Immature natural killer cell (primary cell): ENCODE measurements at regions not wholly inside any gene's neighbourhood (a gene's known extent, or its start where the extent isn't known, plus 50 kb on each side); places are given as distances from the start of the nearest gene placed in this dataset.

Experiments
- DNase-seq, 3 donors: peaks; one replicate each; pipeline ENCODE4 v3.0.0; 2022; ENCODE audit warnings: mixed read lengths in 1 of 3
- H3K27ac Mint-ChIP-seq, 6 donors: one replicate each; pipeline ENCODE4 v1.8.0; 2020; ENCODE audit warnings: mixed read lengths in 6 of 6, mild to moderate bottlenecking in 5 of 6, inconsistent platforms in 4 of 6, moderate library complexity in 3 of 6
- H3K27me3 Mint-ChIP-seq, 3 donors: one replicate each; pipeline ENCODE4 v1.8.0; 2020 to 2021; ENCODE audit warnings: low read depth in 3 of 3, mild to moderate bottlenecking in 3 of 3, mixed read lengths in 3 of 3, moderate library complexity in 3 of 3, inconsistent platforms in 1 of 3
- H3K36me3 Mint-ChIP-seq, 3 donors: one replicate each; pipeline ENCODE4 v1.8.0; 2020; ENCODE audit warnings: mixed read lengths in 3 of 3, inconsistent platforms in 2 of 3, mild to moderate bottlenecking in 2 of 3
- H3K4me1 Mint-ChIP-seq, 2 donors: one replicate each; pipeline ENCODE4 v1.8.0; 2020; ENCODE audit warnings: inconsistent platforms in 2 of 2, mild to moderate bottlenecking in 2 of 2, mixed read lengths in 2 of 2, moderate library complexity in 1 of 2
- H3K4me3 Mint-ChIP-seq, 5 donors: one replicate each; pipeline ENCODE4 v1.8.0; 2020; ENCODE audit warnings: mild to moderate bottlenecking in 5 of 5, mixed read lengths in 5 of 5, inconsistent platforms in 3 of 5, moderate library complexity in 3 of 5
- H3K9me3 Mint-ChIP-seq, 6 donors: one replicate each; pipeline ENCODE4 v1.8.0; 2020; ENCODE audit warnings: mild to moderate bottlenecking in 6 of 6, mixed read lengths in 6 of 6, inconsistent platforms in 4 of 6, moderate library complexity in 3 of 6

DNA sequence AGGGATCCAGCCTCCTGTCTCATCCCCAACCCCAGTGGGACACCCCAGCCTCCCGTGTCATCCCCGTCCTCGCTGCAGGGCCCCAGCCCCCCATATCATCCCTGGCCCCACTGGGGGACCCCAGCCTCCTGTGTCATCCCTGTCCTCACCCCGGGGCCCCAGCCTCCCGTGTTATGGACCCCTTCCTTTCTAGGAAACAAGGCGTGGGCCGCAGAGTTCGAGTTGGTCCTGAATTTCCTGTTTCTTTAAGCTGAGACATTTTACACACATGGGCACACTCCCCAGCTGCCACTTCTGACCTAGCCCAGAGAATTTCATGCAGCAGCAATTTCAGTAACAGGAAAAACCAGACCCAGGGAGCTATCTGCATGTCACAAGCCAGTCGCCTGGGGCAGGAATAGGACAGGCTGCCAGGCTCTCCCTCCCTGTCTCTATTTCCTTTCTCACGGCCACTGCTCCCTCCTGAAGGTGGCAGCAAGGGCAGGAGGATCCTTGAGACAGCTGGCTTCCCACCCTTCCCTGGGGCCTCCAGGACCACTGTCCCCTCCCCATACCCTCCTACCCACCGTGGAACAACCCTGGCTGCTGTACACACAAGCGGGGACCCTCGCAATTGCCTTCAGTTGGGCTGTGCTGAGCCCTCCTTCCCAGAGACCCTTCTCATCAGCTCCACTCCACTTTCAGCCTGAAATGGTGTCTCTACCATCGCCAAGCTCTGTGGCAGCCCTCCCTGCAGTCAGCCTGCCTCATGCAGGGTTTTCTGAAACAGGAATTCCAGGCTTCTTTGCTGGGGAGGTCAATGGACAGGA is 141.9 kb upstream of the ID2 start:
- Mint-ChIP-seq H3K27ac (peak overlapping the region in 5 of 6 donors; percentile 59 to 86 (median 70)), H3K36me3 (no peaks in the 10 kb centered on the region), H3K4me1 (peaks cover 88 to 91% of the 10 kb centered on the region in 2 donors), H3K9me3 (no peaks in the 10 kb centered on the region), H3K27me3 (peaks cover 4 to 10% (median 6%) of the 10 kb centered on the region in 3 donors), H3K4me3 (peak overlapping the region; percentile 27 to 70 (median 54))
- no peak for DNase-seq

DNA sequence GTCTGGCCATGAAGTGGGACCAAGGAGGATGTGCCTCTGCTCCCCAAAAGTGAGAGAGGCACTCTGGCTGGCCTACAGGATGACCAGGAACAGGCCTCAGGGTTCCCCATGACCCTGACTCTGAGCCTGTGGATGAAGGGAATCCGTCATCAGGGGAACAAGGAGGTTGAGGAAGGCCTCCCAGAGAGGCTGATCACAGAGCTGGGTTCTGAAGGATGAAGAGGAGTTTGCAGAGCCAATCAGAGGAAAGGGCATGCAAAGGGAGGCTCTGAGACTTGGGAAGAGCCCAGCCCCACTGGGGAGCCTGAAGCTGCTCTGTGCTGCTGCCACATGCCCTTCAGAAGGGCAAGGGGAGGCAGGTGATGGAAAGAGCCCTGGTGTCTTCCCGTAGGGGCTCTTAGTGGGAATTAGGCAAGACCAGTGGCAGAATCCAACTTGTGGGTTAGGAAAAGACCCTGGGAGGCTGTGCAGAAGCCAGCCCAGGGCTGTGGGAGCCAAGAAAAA is 141.3 kb upstream of the ID2 start:
- H3K9me3 Mint-ChIP-seq = no peaks in the 10 kb centered on the region
- peaks cover 89 to 95% of the 10 kb centered on the region in 2 donors for H3K4me1 Mint-ChIP-seq
- peak overlapping the region in 5 of 6 donors; percentile 29 to 86 (median 52) for H3K27ac Mint-ChIP-seq
- no peak for DNase-seq
- H3K4me3 Mint-ChIP-seq = peak overlapping the region in 3 of 5 donors; percentile 24 to 56 (median 27)
- H3K27me3 Mint-ChIP-seq = peaks cover 4 to 12% (median 6%) of the 10 kb centered on the region in 3 donors
- no peaks in the 10 kb centered on the region for H3K36me3 Mint-ChIP-seq

DNA sequence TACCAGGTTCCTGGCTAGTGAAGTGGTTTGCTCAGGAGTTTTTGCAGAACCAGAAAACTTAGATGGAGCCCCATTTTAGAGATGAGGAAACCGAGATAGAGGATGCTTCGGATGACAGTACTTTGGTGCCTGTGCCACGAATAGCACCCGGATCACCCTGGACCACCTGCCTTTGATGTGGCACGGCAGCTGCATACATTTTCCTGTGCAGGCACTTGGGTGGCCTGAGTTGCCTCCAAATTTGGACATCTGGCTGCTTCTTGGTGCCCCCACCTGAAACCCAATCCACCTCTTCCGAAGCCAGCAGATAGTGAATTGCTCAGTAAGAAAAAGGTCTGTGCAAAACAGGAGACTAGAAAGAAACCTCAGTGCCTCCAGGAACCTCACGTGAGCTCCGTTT is 140.6 kb upstream of the ID2 start:
- Mint-ChIP-seq H3K27ac (peak overlapping the region in 5 of 6 donors; percentile 45 to 82 (median 70)), H3K27me3 (peaks cover 4 to 12% (median 6%) of the 10 kb centered on the region in 3 donors), H3K36me3 (no peaks in the 10 kb centered on the region), H3K4me1 (peaks cover 87 to 95% of the 10 kb centered on the region in 2 donors), H3K9me3 (no peaks in the 10 kb centered on the region), H3K4me3 (peak overlapping the region; percentile 19 to 66 (median 35))
- DNase-seq = no peak

DNA sequence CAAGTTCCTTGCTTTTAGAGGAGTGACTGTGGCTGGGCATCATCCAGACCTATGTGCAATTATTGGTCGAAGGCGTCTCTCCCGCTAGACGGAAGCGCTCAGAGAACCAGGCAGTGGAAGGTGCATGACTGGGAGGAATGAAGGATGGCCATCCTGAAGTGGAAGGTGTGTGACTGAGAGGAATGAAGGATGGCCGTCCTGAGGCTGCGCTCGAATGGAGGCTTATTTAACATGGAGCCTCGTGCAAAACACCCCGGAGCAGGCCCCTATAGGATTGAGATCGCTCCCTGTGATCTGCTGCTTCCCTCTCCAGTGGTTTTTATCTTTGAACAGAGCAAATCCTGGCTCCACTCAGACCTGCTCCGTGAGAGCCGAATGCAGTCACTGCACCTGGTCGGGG is 140.2 kb upstream of the ID2 start:
- peak overlapping the region; percentile 19 to 66 (median 33) for H3K4me3 Mint-ChIP-seq
- DNase-seq = no peak
- H3K4me1 Mint-ChIP-seq = peaks cover 87 to 95% of the 10 kb centered on the region in 2 donors
- peaks cover 4 to 15% (median 6%) of the 10 kb centered on the region in 3 donors for H3K27me3 Mint-ChIP-seq
- no peaks in the 10 kb centered on the region for H3K36me3 Mint-ChIP-seq
- peak overlapping the region in 5 of 6 donors; percentile 60 to 100 (median 82) for H3K27ac Mint-ChIP-seq
- no peaks in the 10 kb centered on the region for H3K9me3 Mint-ChIP-seq

DNA sequence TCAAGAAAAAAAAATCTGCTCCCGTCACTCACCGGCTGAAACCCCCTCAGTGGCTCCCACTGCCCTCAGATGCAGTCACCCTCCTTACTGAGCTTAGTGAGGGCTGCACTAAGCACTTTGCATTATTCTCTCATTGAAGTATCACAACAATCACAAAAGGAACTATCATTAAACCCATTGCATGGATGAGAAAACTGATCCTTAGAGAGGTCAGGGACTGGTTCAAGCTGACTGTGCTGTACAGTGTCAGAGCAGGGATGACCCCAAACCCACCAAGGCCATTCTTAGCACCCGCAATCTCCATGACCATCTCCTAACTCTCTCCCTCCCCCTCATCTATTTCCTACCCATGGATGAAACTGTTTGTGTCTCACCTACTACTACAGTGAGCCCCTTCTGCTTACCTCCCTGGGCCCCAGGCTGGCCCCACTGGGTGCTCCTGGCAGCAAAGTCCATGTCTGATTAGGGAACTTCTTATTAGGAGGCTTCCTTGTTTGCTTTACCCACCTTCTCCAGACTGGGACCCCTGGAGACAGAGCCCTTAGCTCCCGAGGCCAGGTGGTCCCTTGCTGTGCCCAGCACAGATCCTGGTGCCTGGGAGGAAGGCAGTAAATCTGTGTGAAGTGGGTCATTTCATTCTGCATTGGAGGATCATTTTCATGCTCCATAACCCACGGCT is 139.3 kb upstream of the ID2 start:
- H3K27ac Mint-ChIP-seq = peak overlapping the region; percentile 98 to 100 (median 99)
- H3K9me3 Mint-ChIP-seq = no peaks in the 10 kb centered on the region
- H3K36me3 Mint-ChIP-seq = no peaks in the 10 kb centered on the region
- no peak for DNase-seq
- H3K4me3 Mint-ChIP-seq = peak overlapping the region; percentile 84 to 92 (median 88)
- H3K27me3 Mint-ChIP-seq = peaks cover 2 to 18% (median 6%) of the 10 kb centered on the region in 3 donors
- peaks cover 91 to 95% of the 10 kb centered on the region in 2 donors for H3K4me1 Mint-ChIP-seq

DNA sequence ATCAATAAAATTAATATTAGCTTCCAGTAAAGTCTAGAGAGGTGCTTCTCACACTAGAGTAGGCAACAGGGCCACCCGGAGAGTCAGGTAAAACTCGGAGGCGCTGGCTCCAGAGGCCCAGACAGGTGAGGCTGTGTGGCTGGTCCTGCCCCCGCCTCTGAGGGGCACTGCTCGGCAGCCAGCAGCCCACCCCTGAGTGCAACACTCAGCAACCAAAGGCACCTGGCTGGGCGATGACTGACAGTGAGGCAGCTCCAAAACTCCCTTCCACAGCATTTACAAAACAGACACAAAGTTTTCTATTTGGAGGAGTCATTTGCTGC is 138.8 kb upstream of the ID2 start:
- H3K27me3 Mint-ChIP-seq = peaks cover 2 to 18% (median 6%) of the 10 kb centered on the region in 3 donors
- DNase-seq = no peak
- peak overlapping the region; percentile 84 to 92 (median 88) for H3K4me3 Mint-ChIP-seq
- H3K27ac Mint-ChIP-seq = peak overlapping the region; percentile 98 to 100 (median 99)
- H3K36me3 Mint-ChIP-seq = no peaks in the 10 kb centered on the region
- H3K9me3 Mint-ChIP-seq = no peaks in the 10 kb centered on the region
- H3K4me1 Mint-ChIP-seq = peaks cover 92 to 95% of the 10 kb centered on the region in 2 donors

DNA sequence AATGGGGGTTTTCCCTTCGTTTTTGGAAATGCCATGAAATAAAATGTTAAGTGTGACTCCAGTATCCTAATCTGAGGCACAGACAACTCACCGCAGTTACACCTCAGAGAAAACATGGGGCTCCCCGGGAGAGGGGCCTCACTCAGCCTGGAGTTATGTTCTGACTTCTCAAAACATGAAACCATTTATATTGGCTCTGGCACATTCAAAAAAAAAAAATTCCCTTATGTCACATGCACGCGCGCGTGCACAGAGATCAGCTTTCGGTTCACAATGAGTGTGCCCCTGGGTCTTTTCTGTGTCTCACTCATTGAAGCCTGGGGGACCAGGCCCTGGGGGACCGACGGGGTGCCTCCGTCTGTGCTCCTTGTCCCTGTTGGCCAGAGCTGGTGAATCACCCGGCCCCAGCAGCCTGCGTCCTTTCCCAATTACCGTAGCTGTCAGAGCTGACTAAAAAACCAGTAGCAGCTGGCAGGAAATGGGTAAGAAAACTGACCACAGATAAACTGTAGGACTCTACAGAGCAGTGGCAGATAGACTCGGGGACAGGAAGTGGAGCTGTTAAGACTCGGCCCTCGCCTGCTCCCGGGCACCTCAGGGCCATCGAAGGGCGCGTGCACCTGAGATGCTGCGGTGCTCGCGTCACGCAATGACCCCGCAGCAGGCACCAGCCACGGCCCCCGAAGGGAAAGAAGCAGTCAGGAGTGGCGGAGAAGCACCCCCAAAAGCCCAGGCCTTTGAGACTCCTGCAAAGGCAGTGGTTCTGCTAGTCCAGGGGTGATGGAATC is 138.3 kb upstream of the ID2 start:
- peaks cover 2 to 18% (median 6%) of the 10 kb centered on the region in 3 donors for H3K27me3 Mint-ChIP-seq
- peaks cover 87 to 92% of the 10 kb centered on the region in 2 donors for H3K4me1 Mint-ChIP-seq

DNA sequence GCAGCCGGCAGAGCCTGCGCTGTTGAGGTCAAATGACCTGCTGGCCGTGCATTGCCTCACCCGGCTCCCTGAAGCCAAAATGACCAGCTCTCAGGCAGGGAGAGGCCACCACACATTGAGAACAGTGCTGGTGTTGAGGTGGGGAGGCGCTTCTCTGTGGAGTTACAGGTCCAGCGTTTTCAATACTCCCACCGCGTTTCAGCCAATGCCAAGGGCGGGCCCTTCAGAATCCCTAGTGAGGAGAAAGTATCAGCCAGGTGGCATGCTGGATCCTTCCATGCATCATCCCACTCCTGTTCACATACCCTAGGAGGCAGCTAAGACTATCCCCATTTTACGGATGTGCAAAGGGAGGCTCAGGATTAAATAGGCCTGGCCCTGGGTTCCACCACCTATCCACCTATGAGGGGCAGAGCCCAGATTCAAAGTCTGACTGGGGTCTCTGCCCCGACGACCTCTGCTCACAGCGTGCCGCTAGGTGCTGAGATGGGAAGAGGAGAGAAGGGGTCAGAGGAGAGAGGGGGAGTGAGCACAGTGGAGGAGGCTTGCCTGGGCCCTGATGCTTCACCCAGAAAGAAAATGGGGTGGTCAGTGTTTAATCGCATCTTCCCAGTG is 137.6 kb upstream of the ID2 start:
- H3K4me1 Mint-ChIP-seq = peaks cover 90% of the 10 kb centered on the region in 2 donors
- no peaks in the 10 kb centered on the region for H3K9me3 Mint-ChIP-seq
- H3K27ac Mint-ChIP-seq = peak overlapping the region; percentile 98 to 100 (median 99)
- peak overlapping the region; percentile 84 to 92 (median 88) for H3K4me3 Mint-ChIP-seq
- peaks cover 2 to 18% (median 6%) of the 10 kb centered on the region in 3 donors for H3K27me3 Mint-ChIP-seq
- no peaks in the 10 kb centered on the region for H3K36me3 Mint-ChIP-seq
- no peak for DNase-seq

More for the DNA sequence above, 138.3 kb upstream of the ID2 start:
- Mint-ChIP-seq H3K4me3 (peak overlapping the region; percentile 84 to 92 (median 88)), H3K36me3 (no peaks in the 10 kb centered on the region), H3K27ac (peak overlapping the region; percentile 98 to 100 (median 99)), H3K9me3 (no peaks in the 10 kb centered on the region)
- peak; percentile 81 to 82 (median 81) for DNase-seq

DNA sequence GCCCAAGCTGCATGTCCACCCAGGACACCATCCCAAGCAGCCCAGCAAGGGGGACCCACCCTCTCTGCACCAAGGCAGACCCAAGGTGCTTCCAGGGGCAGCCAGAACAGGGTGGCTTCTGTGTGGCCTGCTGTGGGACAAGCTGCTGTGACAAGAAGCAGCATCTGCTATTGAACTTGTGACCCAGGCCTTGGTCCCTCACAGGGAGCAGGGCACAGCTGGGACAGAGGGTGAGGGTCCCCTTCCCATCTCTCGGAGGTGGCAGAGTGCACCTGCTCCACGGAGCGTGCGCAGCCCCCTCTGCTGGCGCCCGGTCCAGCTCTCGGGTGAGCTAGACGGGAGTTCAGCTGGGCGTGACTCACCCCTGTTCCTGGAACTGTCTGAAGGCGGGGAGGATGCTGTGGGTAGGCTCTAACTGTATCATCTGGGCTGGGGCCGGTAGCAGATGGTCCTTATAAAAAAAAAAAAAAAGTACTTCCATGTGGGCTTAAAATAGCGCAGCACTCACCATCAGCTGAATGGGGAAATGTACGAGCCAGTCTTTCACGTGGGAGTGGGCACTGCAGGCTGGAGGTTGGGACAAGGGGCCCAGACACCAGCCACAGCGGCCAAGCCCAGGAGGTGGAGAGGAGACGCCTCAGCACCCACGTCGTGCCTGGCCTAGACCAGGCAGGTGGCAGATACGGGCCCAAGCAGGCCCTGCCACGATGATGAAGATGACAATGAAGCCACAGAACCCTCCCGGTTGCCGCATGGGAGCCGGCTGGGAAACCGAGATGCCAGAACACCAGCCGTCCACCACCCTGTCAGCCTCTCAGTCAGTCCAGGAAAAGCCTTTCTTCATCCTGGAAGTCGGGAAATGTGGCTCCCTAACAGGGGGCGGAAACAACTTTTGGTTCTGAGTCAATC is 136.8 kb upstream of the ID2 start:
- H3K27ac Mint-ChIP-seq = peak overlapping the region; percentile 98 to 100 (median 99)
- H3K4me1 Mint-ChIP-seq = peaks cover 82 to 83% of the 10 kb centered on the region in 2 donors
- no peaks in the 10 kb centered on the region for H3K9me3 Mint-ChIP-seq
- H3K4me3 Mint-ChIP-seq = peak overlapping the region; percentile 59 to 88 (median 84)
- peak; percentile 69 to 76 (median 70) for DNase-seq
- peaks cover 2 to 18% (median 6%) of the 10 kb centered on the region in 3 donors for H3K27me3 Mint-ChIP-seq
- H3K36me3 Mint-ChIP-seq = no peaks in the 10 kb centered on the region

DNA sequence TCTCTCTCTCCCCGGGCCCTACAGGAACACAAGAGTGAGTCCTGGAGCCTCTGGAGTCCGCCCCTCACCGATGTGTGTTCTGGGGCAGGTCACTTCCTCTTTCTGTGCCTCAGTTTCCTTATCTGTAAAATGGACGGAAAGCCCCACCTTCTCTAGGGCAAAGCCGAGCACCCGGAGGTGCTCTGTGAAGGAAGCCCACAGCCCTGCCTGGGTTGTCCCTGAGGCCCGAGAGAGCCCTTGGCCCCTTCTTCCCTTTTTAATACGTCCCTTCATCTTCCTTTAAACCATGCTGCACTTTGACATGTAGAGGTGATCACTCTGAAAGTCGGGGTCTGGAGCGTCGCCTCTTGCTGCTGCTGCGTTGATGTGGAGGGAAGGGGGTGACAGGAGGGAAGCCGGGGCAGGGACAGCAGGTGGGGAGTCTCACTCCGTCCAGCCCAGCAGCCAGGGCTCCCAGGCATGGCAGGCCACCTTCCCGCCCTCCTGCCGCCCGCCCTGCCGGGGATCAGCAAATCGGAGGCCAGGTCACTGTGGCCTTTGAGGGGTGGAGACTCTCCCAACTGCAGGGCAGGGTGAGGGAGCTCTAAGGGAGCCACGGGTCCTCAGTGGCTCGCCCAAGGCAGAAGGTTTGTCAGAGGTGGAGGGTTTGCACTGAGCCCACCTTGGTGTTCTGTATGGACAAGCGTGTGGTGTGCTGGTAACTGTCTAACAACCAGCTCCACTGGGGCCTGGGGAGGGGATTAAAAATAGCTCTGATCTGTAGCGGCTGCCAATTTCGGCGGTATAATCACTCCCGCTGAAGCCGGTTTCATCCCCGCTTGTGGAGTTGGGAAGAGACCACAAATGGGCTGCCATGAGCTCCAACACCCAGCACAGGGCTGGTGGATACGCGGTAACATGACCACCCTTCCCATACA is 135.9 kb upstream of the ID2 start:
- Mint-ChIP-seq H3K36me3 (no peaks in the 10 kb centered on the region), H3K9me3 (no peaks in the 10 kb centered on the region), H3K4me3 (peak overlapping the region in 4 of 5 donors; percentile 41 to 49 (median 46)), H3K27ac (peak overlapping the region; percentile 44 to 100 (median 99)), H3K4me1 (peaks cover 73 to 74% of the 10 kb centered on the region in 2 donors), H3K27me3 (peaks cover 2 to 18% (median 6%) of the 10 kb centered on the region in 3 donors)
- no peak for DNase-seq

DNA sequence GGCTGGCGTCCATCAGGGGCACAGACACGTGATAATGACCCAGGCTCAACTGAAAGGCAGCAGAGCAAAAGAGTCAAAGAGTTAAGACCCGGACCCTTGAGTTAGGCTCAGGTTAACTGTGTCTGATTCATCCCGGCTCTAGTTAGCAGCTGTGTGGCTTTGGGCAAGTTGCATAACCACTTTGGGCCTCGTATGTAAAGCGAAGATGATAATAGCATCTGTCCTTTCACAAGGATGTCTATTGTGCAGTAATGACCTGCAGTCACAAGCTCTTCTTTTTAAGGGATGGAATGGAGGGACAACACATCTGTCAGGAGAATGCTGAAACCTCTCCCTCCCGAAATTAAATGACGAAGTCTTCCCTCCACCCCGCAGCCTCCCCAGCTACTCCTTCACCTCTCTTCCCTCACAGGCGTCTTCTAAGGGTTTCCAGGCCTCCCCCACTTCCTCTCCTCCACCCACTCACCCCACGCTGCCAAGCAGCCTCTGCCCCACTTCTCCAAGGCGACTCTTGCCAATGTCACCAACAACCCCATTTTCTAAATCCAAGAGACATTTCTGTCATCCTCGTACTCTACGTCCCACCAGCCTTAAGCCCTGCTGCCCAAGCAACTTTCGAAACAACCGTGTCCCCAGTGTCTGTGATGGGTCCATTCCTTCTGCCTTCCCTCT is 135.1 kb upstream of the ID2 start:
- Mint-ChIP-seq H3K27ac (peak overlapping the region; percentile 12 to 67 (median 51)), H3K36me3 (no peaks in the 10 kb centered on the region), H3K9me3 (no peaks in the 10 kb centered on the region), H3K4me1 (peaks cover 67% of the 10 kb centered on the region in 2 donors), H3K27me3 (peaks cover 2 to 18% (median 6%) of the 10 kb centered on the region in 3 donors), H3K4me3 (peak overlapping the region in 3 of 5 donors; percentile 1 to 43 (median 22))
- DNase-seq = no peak
